ENCODE measurements at regions not wholly inside any gene's neighbourhood (a gene's known extent, or its start where the extent isn't known, plus 50 kb on each side); places are given as distances from the start of the nearest gene placed in this dataset.

GRCh38 chr2:20516646-20517341, 69.9 kb downstream of the RHOB start:
- no peak overlapping the region for H3K27ac ChIP-seq
- TF ChIP-seq CTCF (conservative IDR thresholded peaks at IDR 0.05) = no peak

GRCh38 chr2:20519309-20519708, 72.4 kb downstream of the RHOB start:
- no peak for TF ChIP-seq CTCF (conservative IDR thresholded peaks at IDR 0.05)
- no peak overlapping the region for H3K27ac ChIP-seq

GRCh38 chr2:20520128-20520527, 73.3 kb downstream of the RHOB start:
- TF ChIP-seq CTCF (conservative IDR thresholded peaks at IDR 0.05) = no peak
- H3K27ac ChIP-seq = no peak overlapping the region

GRCh38 chr2:20521193-20521592, 74.3 kb downstream of the RHOB start:
- no peak overlapping the region for H3K27ac ChIP-seq
- no peak for TF ChIP-seq CTCF (conservative IDR thresholded peaks at IDR 0.05)

- no peak for TF ChIP-seq CTCF (conservative IDR thresholded peaks at IDR 0.05)
- no peak overlapping the region for H3K27ac ChIP-seq
Observed at GRCh38 chr2:20521682-20522189, 74.9 kb downstream of the RHOB start.

- TF ChIP-seq CTCF (conservative IDR thresholded peaks at IDR 0.05) = no peak
- H3K27ac ChIP-seq = no peak overlapping the region
Observed at GRCh38 chr2:20523073-20523798, 76.4 kb downstream of the RHOB start.

GRCh38 chr2:20523799-20524187, 76.9 kb downstream of the RHOB start:
- H3K27ac ChIP-seq = no peak overlapping the region
- no peak for TF ChIP-seq CTCF (conservative IDR thresholded peaks at IDR 0.05)
